ENCODE measurements at regions not wholly inside any gene's neighbourhood (a gene's known extent, or its start where the extent isn't known, plus 50 kb on each side); places are given as distances from the start of the nearest gene placed in this dataset.
"Not testable (repeated sequence)": the region's sequence is repeated elsewhere in the genome, so short reads cannot be mapped to it uniquely, and the experiment has no call there.

DNA sequence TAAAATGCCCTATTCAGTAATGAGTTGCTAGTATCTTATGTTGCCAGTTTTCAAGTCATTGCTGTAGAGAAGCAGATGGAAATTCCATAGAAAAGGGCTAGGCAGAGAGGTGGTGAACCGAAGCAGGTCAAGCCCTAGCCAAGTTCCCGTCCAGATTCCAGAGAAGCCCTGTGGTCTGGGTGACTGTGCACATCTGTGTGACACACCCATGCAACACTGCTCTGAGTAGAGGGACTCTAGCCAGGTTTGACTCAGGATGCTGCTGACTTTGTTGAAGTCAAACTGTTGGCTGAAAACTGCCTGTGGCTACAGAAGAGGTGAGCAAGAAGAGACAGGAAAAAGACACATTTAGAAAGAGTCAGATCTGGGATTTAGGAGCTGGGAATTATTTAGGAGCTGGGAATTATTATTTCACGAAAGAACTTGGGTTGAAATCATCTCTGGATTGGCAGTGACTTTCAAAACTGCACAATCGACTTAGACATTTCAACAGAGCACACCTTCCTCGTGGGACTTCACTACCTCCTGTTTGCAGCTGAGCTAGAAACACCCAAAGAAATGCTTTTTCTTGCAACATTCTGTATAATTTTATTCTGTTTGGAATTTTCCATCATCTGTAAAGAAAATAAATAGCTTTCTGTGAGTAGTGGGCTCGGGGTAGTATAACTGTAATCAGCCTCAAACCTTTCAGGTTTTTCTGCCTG is 149.1 kb upstream of the PRKCQ start:
- DNase-seq (ENCODE audit: low read depth), result no peak

DNA sequence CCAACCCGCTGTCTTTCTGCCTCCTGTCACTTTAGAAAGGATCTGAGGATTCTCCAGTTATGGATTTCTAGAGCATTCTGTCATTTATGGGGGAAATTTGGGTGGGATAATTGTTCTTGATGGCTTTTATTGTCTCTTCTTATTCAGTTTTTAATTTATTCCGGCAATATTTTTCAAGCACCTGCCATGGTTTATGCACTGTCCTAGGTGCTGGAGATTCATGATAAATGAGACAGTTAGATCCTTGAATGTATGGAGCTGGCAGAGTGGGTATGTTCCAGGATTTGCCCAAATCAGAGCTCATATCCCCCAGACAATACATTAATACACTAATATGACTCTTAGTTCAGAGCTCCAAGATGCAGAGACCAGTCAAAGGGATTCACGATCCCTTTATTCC is 146.8 kb upstream of the PRKCQ start:
- DNase-seq (ENCODE audit: low read depth), result no peak

DNA sequence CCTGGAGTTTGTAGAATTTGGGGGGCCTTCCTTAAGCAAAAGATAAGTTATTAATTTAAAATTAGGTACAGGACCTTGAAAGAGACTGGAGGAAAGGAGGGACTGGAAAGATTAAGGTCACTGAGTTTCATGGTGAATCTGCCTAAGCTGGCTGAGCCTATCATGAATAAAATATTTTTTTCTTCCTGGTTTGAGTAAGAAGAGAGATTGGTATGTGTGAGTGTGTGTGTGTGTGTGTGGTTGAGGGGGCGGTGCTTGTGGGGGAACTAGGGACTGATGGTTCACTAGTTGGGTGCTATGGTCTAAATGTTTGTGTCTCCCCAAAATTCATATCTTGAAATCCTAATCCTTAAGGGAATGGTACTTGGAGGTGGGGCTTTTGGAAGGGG is 142.5 kb upstream of the PRKCQ start:
- no peak for DNase-seq (ENCODE audit: low read depth)

DNA sequence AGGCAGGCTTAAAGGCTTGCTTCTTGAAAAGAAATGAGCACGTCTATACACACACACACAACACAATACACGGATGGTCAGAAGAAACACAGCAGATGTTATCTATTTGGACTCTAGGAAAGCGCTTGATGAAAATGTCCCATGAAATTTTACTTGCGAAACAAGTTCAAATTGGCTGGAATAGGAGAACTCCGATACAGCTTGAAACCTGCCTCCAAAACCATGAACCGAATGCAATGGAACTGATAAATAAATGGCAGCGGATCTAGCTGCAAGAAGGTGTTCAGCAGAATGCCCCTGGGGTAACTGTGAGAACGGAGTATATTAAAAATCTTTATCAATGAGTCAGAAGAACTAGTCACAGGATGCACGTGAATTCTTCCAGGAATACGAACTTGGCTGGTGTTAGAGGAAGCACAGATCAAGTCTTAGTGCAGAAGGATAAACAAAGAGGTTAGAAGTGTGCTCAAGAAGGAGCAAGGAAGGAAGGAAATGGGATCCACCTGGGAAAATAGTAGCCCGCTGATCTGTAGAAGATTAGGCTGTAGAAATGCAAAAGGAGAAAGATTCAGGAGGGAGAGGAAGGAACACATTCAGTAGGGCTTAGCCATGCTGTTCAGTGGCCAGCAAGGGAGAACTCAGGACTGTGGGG is 142.0 kb upstream of the PRKCQ start:
- DNase-seq (ENCODE audit: low read depth), result no peak

DNA sequence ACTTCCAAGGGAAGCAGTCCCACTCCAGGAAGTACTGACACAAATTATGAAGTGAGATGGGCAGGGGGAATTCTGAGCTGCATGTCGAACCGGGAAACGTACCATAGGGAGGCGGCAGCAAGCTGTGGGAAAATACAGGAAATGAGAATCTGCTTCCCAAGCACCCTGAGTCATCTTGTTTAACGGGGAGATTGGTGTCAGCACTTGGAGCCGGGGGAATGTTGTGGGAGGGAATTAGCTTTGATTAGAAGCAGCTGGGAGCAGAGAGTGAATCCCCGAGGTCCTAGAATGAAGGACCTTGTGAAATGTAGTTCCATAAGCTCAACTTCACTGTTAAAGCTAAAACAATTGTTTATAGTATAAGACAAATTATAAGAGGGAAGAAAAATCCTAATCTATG is 141.4 kb upstream of the PRKCQ start:
- no peak for DNase-seq (ENCODE audit: low read depth)

DNA sequence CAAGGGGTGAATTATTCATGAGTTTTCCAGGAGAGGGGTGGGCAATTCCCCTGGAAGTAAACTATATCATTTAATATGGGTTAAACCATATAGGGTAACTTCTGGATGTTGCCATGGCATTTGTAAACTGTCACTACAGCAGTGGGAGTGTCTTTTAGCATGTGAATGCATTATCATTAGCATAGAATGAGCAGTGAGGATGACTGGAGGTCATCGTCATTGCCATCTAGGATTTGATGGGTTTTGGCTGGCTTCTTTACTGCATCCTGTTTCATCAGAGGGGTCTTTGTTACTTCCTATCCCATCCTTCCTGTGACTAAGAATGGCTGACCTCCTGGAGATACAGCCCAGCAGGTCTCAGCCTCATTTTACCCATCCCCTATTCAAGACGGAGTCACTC is 139.5 kb upstream of the PRKCQ start:
- DNase-seq (ENCODE audit: low read depth), result no peak

DNA sequence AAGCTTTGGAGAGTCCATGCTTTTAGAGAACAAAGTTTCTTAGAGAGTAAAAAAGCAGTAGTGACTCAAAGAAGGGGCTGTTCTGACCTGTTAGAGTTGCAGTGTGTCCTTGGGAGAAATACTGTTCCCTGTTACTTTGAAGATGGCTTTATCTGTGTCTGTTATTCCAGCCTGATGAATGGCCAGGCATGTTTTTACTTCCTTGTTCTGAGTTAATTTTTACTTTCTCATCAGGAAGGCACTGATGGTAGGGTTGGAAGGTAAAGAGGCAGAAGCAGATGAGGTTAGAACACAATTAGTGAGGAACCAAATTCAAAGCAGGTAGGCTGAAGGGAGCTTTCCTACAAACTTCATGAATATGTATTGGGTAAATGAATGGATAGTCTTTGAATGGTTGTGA is 138.5 kb upstream of the PRKCQ start:
- DNase-seq (ENCODE audit: low read depth), result no peak

DNA sequence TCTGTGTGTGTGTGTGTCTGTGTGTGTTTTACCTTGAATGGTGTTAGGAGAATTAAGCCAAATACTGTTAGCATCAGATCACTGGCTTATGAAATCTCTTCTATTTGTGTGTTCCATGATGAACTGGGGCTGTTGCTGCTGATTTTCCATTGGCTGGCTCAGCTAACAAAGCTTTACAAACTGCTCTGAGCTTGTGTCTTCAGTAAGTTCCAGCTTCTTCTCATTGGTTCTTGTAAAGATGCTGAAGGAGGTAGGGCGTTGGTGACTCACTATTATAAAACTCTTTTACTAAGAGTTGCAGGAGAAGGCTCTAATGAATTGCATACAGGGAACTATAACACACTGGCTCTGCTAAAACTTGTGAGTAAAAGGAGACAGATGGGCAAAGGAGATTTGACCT is 136.4 kb upstream of the PRKCQ start:
- DNase-seq (ENCODE audit: low read depth), result no peak

DNA sequence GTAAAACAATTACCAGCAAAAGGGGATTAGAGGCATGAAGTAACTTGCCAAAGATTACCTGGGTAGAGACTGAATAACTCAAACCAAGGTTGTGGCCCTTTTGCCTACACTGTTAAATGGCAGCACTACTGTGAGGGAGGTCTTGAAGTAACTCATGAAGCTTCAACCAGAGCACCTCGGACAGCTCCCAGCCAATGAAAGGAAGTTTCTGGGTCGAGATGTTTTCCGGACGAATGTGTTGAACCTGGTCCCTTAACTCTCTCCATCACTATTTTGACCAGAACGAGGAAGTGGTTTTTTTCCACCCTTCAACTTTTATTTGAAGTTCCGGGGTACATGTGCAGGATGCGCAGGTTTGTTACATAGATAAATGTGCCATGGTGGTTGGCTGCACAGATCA is 133.6 kb upstream of the PRKCQ start:
- no peak for DNase-seq (ENCODE audit: low read depth)

DNA sequence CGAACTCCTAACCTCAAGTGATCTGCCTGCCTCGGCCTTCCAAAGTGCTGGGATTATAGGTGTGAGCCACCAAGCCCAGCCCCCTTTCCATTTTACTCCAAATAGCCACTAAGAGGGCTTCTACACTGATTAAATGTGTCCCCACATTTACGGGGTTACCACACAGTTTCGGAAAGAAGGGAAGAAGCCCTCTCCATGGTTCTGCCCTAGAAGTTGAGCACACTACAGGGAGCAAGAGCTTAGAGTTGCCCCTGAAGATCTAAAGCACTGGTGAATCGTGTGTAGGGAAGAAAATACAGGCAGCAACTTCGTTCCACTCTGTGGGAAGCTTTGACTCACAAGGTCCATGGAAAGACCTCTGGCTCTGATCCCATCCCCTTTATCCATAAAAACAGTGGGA is 133.0 kb upstream of the PRKCQ start:
- no peak for DNase-seq (ENCODE audit: low read depth)

DNA sequence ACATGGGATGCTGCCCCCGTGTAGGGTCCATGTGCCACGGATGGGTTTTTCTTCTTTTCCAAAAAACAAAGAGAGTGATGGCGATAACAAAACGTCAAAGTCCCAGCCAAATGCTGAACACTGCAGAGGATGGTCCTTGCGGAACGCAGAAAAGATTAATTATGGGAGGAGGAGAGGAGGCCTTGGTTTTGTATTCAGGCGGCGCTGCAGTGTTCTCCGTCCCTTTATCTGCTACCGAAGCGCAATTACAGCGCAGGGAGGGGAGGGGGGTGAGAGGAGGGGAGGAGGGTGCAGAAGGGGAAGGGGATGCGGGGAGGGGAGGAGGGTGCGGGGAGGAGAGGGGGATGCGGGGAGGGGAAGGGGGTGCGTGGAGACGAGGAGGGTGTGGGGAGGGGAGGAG is 131.8 kb upstream of the PRKCQ start:
- no peak for DNase-seq (ENCODE audit: low read depth)

DNA sequence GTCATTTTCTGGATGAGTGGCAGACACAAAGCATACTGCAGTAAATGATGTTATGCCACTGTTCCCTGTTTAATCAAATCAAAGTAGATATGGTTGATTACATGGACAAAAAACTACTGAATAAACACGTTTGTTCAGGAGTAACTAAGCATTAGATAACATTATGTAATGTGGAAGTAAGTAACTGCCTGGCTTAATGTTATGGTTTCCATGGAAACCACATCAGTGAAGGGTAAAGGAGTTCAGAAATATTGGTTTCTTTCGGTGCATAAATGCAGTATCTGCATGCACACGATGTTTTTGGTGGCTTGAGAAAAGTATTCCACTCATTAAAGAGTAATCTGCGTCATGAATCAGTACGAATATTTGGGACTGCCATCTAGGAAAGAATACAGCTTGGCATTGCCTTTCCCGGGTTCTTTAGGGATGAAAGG is 131.3 kb upstream of the PRKCQ start:
- DNase-seq (ENCODE audit: low read depth), result no peak

DNA sequence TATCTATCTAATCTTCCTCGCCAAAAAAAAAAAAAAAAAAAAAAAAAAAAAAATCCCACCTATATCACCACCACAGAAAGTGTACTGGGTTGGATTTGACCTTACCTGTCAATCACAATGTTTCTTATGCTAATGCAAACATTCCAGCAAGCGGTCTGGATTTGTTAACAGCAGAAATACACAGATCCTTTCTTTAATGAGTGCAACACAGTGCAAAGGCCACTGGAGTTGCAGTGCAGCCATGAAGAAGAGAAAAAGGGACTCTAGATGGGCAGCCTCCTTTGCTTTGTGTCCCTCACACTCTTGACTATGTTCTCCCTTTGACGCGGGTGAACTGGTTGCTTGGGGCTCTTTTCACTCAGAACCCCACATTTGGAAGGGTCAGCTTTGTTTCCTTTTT is 127.3 kb upstream of the PRKCQ start:
- DNase-seq (ENCODE audit: low read depth), result no peak

DNA sequence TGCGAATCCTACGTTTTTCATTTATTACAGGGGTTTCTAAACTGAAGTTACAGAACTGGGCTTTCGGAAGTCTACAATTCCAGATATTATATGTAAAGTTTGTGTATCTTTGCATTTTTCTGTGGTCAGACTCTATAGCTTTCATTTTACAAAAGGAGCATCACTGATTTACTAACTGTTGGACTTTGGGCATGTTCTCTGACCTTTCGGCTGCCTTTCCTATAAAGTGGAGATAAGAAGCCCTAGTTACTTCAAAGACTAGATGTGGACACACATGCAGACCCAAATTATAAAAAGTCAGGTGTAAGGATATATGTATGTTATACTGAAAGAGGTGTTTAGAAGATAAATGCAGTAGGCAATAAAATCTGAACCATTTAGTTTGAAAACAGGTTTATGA is 126.6 kb upstream of the PRKCQ start:
- DNase-seq (ENCODE audit: low read depth), result no peak

DNA sequence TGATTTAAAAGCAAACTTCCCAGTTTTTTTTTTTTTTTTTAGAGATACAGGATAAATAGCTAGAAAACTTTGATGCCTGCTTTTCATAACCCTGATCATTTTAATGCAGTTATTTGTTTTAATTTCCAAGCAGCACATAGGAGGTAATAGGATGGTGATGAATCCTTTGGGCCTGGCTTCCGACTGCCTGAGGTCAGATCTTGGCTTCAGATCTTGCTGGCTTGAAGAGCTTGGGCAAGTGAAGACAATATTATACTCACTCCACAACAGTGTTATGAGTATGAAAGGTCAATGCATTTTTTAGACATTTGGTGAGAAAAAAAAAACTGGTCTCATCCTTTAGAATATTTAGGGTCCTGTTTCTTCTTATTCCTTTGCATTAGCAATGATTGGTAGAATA is 124.8 kb upstream of the PRKCQ start:
- DNase-seq (ENCODE audit: low read depth), result no peak

DNA sequence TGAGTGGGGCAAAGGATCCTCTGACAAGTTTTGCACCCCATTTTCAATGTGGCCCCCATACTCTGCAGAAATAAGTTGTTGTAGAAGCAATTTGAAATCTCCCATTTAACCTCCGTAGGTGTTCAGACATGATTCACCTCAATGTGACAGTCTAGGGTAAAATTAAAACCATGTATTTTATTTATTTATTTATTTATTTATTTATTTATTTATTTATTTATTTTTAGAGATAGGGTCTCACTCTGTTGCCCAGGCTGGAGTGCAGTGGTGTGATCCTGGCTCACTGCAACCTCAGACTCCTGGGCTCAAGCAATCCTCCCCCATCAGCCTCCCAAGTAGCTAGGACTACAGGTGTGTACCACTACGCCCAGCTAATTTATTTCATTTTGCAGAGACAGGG is 122.8 kb upstream of the PRKCQ start:
- not testable (repeated sequence) for DNase-seq (ENCODE audit: low read depth)

DNA sequence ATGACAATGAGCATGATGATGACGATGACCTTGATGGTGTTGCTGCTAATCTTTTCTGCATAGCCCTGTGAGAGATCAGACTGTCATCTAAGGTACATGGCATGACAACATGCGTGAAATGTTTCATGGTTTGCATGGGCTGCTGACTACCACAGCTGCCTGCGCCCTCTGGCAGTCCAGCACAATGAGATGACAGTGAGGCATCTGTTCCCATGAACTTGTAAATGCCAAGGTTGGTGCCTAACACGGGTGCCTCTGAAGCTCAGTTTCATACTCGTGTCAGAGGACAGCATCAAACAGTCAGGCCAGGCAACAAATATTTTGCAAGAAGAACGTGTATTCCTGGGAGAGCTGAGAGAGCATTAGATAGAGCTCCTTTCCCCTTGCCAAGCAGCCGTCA is 122.0 kb upstream of the PRKCQ start:
- no peak for DNase-seq (ENCODE audit: low read depth)

DNA sequence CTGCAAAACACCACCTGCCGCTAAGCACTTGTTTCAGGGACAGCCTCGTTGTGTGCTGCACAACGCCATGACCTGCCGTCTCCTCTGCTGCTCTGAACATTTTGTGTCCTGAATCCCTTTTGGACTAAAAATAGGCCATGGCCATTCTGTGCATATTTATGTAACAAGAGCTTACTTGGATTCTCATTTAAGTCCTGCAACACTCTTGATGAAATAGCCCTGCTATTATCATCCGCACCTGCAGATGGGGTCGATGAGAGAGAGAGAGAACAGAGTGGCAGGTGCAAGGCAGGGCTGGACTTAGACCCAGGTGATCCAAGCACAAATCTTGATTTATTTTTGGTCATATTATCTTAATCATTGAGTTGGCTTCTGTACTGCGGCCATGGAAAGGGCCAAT is 121.2 kb upstream of the PRKCQ start:
- DNase-seq (ENCODE audit: low read depth), result no peak

DNA sequence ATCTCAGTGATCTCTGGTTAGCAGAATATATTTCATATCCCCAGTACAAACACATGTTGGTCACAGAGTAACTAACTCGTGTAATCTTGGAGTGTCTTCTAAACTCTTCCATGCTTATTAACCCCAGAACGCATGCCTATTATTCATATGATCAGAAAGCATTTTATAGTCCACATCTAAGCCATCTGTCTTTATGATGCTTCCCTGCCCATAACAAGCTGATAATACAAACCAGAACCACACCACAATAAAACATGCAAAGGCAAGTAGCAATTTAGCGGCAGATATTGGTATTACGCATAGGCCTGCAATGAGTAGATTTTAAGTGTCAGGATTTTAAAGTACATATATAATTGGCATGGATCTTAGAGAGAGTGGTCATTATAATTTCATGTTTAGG is 120.0 kb upstream of the PRKCQ start:
- DNase-seq (ENCODE audit: low read depth), result no peak

DNA sequence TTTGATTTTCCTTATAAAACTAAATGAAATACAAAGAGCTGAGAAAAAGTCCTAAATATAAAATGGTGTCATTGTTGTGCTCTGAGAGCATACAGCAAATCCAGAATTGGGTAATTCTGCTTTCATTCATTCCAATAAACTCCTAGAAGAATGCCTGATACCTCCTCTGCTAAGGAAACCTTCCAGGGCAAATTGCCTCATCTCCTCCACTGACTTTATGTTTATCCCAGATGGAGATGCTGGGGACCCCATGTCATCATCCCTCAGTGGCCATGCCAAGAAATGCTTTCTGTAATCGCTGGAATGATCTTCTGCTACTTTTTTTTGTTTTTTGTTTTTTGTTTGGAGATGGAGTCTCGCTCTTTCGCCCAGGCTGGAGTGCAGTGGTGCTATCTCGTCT is 119.3 kb upstream of the PRKCQ start:
- DNase-seq (ENCODE audit: low read depth), result no peak

DNA sequence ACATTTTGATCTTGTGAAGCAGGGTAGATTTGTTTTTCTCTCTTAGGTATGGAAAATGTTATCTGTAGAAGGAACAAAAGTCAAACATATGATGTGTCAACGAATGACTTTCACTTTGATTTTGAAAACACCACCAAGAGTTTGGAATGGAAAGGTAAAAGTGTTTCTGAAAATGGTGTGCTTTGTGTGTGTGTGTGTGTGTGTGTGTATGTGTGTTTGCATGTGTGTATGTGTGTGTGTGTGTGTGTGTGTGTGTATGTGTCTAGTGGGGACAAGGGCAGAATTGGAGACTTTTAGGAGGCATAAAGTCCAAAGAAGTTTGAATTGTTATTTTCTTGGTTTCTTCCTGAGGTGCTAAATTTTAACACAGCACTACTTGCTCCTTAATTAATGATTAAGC is 115.4 kb upstream of the PRKCQ start:
- no peak for DNase-seq (ENCODE audit: low read depth)

DNA sequence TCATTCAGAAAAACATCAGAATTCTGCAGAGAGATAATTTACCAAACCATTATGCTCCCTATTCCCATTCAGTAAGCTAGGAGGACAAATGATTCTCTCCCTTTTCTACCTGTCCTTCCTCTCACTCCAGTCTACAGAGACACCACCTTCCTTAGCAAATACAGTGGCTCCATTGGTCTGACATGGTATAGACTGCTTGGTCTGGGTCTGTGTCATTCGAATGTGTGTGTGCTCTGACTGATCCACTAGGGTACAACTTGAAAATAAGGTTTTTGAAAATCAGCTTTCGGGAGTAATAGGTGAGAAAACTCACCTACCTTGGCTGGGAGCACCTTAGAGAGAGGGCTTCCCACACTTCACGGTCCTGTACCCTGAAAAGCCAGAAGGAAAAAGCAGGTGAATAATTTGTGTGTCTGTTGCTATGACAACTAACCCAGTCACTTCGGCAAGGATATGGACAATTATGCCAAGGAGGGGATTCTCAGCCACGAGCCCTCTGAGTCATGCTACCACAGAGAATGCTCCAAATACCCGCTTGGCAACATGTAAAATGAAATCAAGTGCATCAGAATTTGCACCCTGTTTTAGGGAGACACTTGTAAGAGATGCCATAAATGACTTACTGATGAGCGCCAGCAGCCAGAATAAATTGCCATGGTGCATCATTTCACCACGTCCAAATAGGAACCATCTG is 114.5 kb upstream of the PRKCQ start:
- no peak for DNase-seq (ENCODE audit: low read depth)

DNA sequence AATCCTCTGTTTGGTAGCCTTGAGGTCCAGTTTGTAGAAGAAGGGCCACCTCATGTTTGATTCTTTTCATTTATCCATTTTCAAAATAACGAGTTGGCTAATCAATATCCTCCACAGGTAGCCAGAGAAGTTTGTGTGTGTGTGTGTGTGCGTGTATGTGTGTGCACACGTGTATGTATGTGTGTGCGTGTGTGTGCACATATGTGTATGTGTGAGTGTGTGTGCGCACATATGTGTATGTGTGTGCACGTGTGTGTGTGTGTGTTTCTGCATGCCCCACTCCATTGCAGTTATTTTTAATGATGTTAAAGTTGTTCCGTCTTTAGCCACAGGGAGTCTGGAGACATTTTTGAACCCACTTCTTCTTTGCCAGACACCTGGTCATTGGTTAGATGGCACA is 112.8 kb upstream of the PRKCQ start:
- DNase-seq (ENCODE audit: low read depth), result no peak

DNA sequence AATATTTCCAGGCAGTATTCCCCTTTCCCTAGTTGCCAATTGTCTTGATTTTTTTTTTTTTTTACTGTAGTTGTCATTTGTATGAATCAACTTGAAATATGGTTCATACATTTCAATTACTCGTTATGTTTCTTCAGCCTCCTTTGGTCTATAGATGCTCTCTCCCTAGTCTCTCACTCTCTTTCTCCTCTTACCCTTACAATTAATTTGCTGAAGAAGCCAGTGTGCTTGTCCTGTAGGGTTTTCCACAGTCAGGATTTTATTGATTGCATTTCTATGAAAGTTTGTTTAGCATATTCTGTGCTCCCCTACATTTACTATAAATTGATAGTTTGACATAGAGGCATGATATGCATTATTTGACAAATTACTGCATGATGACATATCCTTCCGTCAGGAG is 112.0 kb upstream of the PRKCQ start:
- DNase-seq (ENCODE audit: low read depth), result no peak

Data from stimulated activated CD8-positive, alpha-beta memory T cell treated with anti-CD3 and anti-CD28 coated beads, Interleukin-12 subunit alpha, Interleukin-12 subunit beta, amount 100 ng/mL, for 4 hours (primary cell).